ENCODE measurements at regions not wholly inside any gene's neighbourhood (a gene's known extent, or its start where the extent isn't known, plus 50 kb on each side); places are given as distances from the start of the nearest gene placed in this dataset.
A peak's percentile ranks its signal among the peaks of the same experiment; 100 is the strongest.

DNA sequence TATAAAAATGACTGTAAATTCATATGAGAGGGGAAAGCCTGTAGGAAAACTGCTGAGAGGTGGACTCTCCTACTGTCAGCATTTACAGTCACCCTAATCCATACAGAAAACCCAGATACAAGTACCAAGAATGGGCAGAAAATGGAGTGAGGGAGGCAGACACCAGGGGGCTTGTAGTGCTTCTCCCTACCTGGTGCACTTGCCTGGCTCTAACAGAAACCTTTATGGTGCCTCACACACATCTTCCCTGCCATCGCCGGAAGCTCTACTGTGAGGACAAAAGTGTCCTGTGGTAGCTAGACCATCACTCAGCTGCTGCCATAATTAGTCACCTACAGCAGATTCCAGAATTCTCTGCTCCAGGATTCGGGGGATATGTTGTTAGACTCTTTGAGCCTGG, 441.3 kb downstream of the TFAP2B start:
- WGBS, 2 donors = 79 to 91% methylated on average over 3 of the region's 3 CpGs
- H3K9me3 ChIP-seq (ENCODE audit: control insufficient read depth in 4 of 4, insufficient read depth in 3 of 4, low read length in 3 of 4) = no peaks in the 10 kb centered on the region
- H3K36me3 ChIP-seq (ENCODE audit: control insufficient read depth in 4 of 4, insufficient read depth in 4 of 4, low read length in 4 of 4) = no peaks in the 10 kb centered on the region
- DNase-seq (no peak), ATAC-seq (ENCODE audit: insufficient read depth, low FRiP score) (no peak)
- no peaks in the 10 kb centered on the region for H3K27me3 ChIP-seq (ENCODE audit: control insufficient read depth in 3 of 3, insufficient read depth in 3 of 3, low read length in 2 of 3)
- H3K4me1 ChIP-seq (ENCODE audit: control insufficient read depth in 5 of 5, insufficient read depth in 5 of 5, low read length in 5 of 5) = no peaks in the 10 kb centered on the region
- H3K27ac ChIP-seq (ENCODE audit: low read depth in 1 of 2, low read length in 1 of 2) = no peak overlapping the region
- no peak overlapping the region for H3K4me3 ChIP-seq
- TF ChIP-seq, protein P1, sequence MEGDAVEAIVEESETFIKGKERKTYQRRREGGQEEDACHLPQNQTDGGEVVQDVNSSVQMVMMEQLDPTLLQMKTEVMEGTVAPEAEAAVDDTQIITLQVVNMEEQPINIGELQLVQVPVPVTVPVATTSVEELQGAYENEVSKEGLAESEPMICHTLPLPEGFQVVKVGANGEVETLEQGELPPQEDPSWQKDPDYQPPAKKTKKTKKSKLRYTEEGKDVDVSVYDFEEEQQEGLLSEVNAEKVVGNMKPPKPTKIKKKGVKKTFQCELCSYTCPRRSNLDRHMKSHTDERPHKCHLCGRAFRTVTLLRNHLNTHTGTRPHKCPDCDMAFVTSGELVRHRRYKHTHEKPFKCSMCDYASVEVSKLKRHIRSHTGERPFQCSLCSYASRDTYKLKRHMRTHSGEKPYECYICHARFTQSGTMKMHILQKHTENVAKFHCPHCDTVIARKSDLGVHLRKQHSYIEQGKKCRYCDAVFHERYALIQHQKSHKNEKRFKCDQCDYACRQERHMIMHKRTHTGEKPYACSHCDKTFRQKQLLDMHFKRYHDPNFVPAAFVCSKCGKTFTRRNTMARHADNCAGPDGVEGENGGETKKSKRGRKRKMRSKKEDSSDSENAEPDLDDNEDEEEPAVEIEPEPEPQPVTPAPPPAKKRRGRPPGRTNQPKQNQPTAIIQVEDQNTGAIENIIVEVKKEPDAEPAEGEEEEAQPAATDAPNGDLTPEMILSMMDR (IDR thresholded peaks at IDR 0.05; ENCODE audit: control extremely low read depth, extremely low read depth) = no peak
- no peak overlapping the region for H3K9ac ChIP-seq (ENCODE audit: insufficient read depth in 1 of 2, low read length in 2 of 2)

DNA sequence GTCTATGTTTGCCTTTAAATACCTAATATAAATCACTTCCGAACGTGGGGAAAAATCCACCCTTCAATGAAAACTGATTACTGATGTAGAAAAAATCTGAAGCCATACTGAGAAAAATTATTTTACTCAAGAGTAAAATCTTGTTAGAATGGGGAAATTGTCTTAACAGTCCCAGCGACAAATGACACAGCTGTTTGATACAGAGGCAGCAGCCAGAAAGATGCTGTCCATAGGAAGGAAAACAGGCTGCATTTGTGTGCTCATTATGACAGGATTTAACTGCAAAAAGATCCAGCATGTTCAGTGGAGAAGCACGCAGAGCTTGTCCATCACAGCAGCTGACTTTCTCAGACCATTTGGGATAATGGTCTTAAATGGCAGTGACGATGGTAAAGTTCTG, 443.0 kb downstream of the TFAP2B start:
- H3K27me3 ChIP-seq (ENCODE audit: control insufficient read depth in 3 of 3, insufficient read depth in 3 of 3, low read length in 2 of 3) = no peaks in the 10 kb centered on the region
- TF ChIP-seq, protein P1 (IDR thresholded peaks at IDR 0.05; ENCODE audit: control extremely low read depth, extremely low read depth) = no peak
- no peaks in the 10 kb centered on the region for H3K4me1 ChIP-seq (ENCODE audit: control insufficient read depth in 5 of 5, insufficient read depth in 5 of 5, low read length in 5 of 5)
- H3K4me3 ChIP-seq = no peak overlapping the region
- no peak overlapping the region for H3K9ac ChIP-seq (ENCODE audit: insufficient read depth in 1 of 2, low read length in 2 of 2)
- WGBS, 2 donors = 85 to 91% methylated on average over 5 of the region's 5 CpGs
- no peak overlapping the region for H3K27ac ChIP-seq (ENCODE audit: low read depth in 1 of 2, low read length in 1 of 2)
- no peaks in the 10 kb centered on the region for H3K36me3 ChIP-seq (ENCODE audit: control insufficient read depth in 4 of 4, insufficient read depth in 4 of 4, low read length in 4 of 4)
- no peak for ATAC-seq (ENCODE audit: insufficient read depth, low FRiP score)
- no peak for DNase-seq
- no peaks in the 10 kb centered on the region for H3K9me3 ChIP-seq (ENCODE audit: control insufficient read depth in 4 of 4, insufficient read depth in 3 of 4, low read length in 3 of 4)

DNA sequence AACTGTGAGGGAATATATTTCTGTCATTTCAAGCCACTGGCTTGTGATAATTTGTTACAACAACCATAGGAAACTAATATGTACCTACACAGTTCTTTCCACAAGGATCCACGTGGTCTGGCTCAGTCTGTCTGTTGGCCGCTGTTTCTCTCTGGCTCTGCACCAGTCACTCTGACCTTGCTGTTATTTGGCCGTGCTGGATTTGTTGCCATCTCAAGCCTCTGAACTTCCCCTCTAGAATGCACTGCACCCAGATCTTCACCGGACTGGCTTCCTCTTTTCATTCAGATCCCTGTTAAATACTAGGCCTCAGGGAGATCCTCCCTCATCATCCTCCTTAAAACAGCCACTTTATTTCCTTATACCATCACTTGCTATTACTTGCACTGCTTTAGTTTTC, 446.8 kb downstream of the TFAP2B start:
- peak; percentile 69 for ATAC-seq (ENCODE audit: insufficient read depth, low FRiP score)
- H3K9ac ChIP-seq (ENCODE audit: insufficient read depth in 1 of 2, low read length in 2 of 2) = no peak overlapping the region
- DNase-seq = no peak

DNA sequence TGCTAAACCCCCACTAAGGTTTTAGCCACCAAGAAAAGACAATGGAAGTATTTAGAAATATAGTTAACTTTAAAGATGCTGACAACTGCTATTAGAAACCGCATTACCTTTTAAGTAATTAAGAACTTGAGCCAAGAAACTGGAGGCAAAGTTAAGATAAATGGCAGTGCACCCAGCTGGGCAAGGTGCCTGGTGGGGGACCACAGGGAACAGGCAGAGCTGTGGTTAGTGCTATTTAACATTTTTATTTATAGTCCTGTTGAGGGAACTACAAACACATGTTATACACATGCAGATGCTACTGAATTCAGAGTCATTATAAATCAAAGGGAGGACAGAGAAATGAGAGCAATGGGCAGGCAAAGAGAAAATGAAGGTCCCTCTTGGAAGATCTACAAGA, 447.9 kb downstream of the TFAP2B start:
- DNase-seq (no peak), ATAC-seq (ENCODE audit: insufficient read depth, low FRiP score) (no peak)
- TF ChIP-seq, protein P1 (IDR thresholded peaks at IDR 0.05; ENCODE audit: control extremely low read depth, extremely low read depth) = no peak
- H3K4me3 ChIP-seq = no peak overlapping the region
- no peak overlapping the region for H3K27ac ChIP-seq (ENCODE audit: low read depth in 1 of 2, low read length in 1 of 2)
- 44 to 66% methylated on average over 1 of the region's 1 CpG for WGBS, 2 donors
- H3K4me1 ChIP-seq (ENCODE audit: control insufficient read depth in 5 of 5, insufficient read depth in 5 of 5, low read length in 5 of 5) = no peaks in the 10 kb centered on the region
- no peak overlapping the region for H3K9ac ChIP-seq (ENCODE audit: insufficient read depth in 1 of 2, low read length in 2 of 2)
- no peaks in the 10 kb centered on the region for H3K27me3 ChIP-seq (ENCODE audit: control insufficient read depth in 3 of 3, insufficient read depth in 3 of 3, low read length in 2 of 3)
- no peaks in the 10 kb centered on the region for H3K9me3 ChIP-seq (ENCODE audit: control insufficient read depth in 4 of 4, insufficient read depth in 3 of 4, low read length in 3 of 4)
- H3K36me3 ChIP-seq (ENCODE audit: control insufficient read depth in 4 of 4, insufficient read depth in 4 of 4, low read length in 4 of 4) = no peaks in the 10 kb centered on the region

More for the DNA sequence above, 446.8 kb downstream of the TFAP2B start:
- Histone ChIP-seq H3K27me3 (ENCODE audit: control insufficient read depth in 3 of 3, insufficient read depth in 3 of 3, low read length in 2 of 3) (no peaks in the 10 kb centered on the region), H3K4me1 (ENCODE audit: control insufficient read depth in 5 of 5, insufficient read depth in 5 of 5, low read length in 5 of 5) (no peaks in the 10 kb centered on the region), H3K36me3 (ENCODE audit: control insufficient read depth in 4 of 4, insufficient read depth in 4 of 4, low read length in 4 of 4) (no peaks in the 10 kb centered on the region), H3K9me3 (ENCODE audit: control insufficient read depth in 4 of 4, insufficient read depth in 3 of 4, low read length in 3 of 4) (no peaks in the 10 kb centered on the region), H3K27ac (ENCODE audit: low read depth in 1 of 2, low read length in 1 of 2) (no peak overlapping the region), H3K4me3 (no peak overlapping the region)
- 25 to 52% methylated on average over 4 of the region's 4 CpGs for WGBS, 2 donors
- TF ChIP-seq, protein P1 (IDR thresholded peaks at IDR 0.05; ENCODE audit: control extremely low read depth, extremely low read depth) = no peak
